ENCODE measurements at regions not wholly inside any gene's neighbourhood (a gene's known extent, or its start where the extent isn't known, plus 50 kb on each side); places are given as distances from the start of the nearest gene placed in this dataset.

DNA sequence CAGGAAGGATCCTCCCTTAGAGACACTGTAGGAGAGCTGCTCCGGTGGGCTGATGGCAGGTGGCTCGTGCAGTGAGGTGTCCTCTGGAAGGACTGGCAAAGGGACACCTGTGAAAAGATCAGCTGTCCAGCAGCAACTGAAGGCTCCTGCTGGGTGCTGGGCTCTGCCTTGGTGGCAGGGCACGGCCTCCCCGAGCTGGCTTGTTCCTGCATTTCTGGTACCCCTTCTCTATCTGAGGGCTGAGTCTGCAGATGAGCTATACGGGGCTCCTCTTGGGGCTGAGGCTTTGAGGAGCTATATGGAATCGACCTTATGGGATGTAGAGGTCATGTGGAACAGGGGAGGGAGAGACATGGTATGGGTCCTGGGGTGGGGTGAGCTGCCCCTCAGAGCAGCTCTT, 875.8 kb downstream of the BRD1 start:
- TF ChIP-seq EP300 (IDR thresholded peaks at IDR 0.05) (no peak), POLR2A (IDR thresholded peaks at IDR 0.05) (no peak)
- TF ChIP-seq, protein P1, sequence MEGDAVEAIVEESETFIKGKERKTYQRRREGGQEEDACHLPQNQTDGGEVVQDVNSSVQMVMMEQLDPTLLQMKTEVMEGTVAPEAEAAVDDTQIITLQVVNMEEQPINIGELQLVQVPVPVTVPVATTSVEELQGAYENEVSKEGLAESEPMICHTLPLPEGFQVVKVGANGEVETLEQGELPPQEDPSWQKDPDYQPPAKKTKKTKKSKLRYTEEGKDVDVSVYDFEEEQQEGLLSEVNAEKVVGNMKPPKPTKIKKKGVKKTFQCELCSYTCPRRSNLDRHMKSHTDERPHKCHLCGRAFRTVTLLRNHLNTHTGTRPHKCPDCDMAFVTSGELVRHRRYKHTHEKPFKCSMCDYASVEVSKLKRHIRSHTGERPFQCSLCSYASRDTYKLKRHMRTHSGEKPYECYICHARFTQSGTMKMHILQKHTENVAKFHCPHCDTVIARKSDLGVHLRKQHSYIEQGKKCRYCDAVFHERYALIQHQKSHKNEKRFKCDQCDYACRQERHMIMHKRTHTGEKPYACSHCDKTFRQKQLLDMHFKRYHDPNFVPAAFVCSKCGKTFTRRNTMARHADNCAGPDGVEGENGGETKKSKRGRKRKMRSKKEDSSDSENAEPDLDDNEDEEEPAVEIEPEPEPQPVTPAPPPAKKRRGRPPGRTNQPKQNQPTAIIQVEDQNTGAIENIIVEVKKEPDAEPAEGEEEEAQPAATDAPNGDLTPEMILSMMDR (IDR thresholded peaks at IDR 0.05) = no peak
- Histone ChIP-seq H3K4me1 (ENCODE audit: insufficient read depth) (no peaks in the 10 kb centered on the region), H3K27me3 (no peaks in the 10 kb centered on the region), H3K27ac (no peak overlapping the region), H3K36me3 (no peaks in the 10 kb centered on the region), H3K9me3 (no peaks in the 10 kb centered on the region), H3K4me3 (no peak overlapping the region)
- 75 to 95% (median 89%) methylated on average over 6 of the region's 6 CpGs for WGBS, 3 donors
- intact Hi-C loops (cut with DNase I) = no loop called here
- DNase-seq = no peak

GRCh38 chr22:48950151-48950915, 877.3 kb downstream of the BRD1 start:
- H3K36me3 ChIP-seq = no peaks in the 10 kb centered on the region
- no peaks in the 10 kb centered on the region for H3K27me3 ChIP-seq
- H3K27ac ChIP-seq = no peak overlapping the region
- DNase-seq = no peak
- H3K9me3 ChIP-seq = no peaks in the 10 kb centered on the region
- no peaks in the 10 kb centered on the region for H3K4me1 ChIP-seq (ENCODE audit: insufficient read depth)
- no peak overlapping the region for H3K4me3 ChIP-seq
- intact Hi-C loops (cut with DNase I) = no loop called here
- 60 to 75% (median 65%) methylated on average over 23 to 27 of the region's 27 CpGs for WGBS, 3 donors
- TF ChIP-seq POLR2A (IDR thresholded peaks at IDR 0.05) (no peak), EP300 (IDR thresholded peaks at IDR 0.05) (no peak)
- TF ChIP-seq, protein P1 (IDR thresholded peaks at IDR 0.05) = no peak

DNA sequence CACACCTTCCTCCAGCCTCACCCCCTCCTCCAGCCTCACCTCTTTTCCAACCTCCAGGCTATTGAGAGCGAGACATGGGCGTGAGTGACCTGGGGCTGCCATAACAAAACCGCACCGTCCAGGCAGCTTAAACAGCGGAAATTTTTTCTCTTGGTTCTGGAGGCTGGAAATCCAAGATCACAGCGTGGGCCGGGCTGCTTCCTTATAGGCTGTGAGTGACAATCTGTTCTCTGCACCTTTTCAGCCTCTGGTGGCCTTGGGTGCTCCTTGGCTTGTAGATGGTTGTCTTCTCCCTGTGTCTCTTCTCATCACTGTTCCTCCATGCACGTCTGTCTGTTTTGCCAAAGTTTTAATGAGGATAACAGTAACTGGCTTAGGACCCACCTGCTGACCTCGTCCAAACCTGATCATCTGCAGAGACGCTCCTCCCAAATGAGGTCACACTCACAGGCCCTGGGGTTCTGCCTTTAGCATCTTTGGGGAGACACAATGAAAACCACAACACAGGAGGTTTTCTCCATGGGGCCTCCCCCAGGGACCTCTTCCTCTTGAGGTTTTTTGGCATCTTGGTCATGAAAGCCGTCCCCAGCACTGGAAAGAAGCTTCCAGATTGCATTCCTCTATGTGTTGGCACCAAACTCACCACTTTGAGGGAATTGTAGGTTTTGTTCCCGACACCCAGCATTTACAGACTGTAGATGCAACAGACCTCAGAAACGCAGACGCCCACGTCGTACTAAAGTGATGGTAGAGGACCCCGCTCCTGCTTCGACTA, 878.1 kb downstream of the BRD1 start:
- Histone ChIP-seq H3K36me3 (no peaks in the 10 kb centered on the region), H3K27me3 (no peaks in the 10 kb centered on the region), H3K4me1 (ENCODE audit: insufficient read depth) (no peaks in the 10 kb centered on the region), H3K9me3 (no peaks in the 10 kb centered on the region), H3K4me3 (no peak overlapping the region), H3K27ac (no peak overlapping the region)
- DNase-seq = no peak
- intact Hi-C loops (cut with DNase I) = no loop called here
- no peak for TF ChIP-seq POLR2A (IDR thresholded peaks at IDR 0.05)
- TF ChIP-seq EP300 (IDR thresholded peaks at IDR 0.05) = no peak
- TF ChIP-seq, protein P1 (IDR thresholded peaks at IDR 0.05) = no peak
- WGBS, 3 donors = 79 to 84% (median 82%) methylated on average over 18 of the region's 18 CpGs

- H3K27me3 ChIP-seq = no peaks in the 10 kb centered on the region
- H3K27ac ChIP-seq = no peak overlapping the region
- no peak for DNase-seq
- no peaks in the 10 kb centered on the region for H3K9me3 ChIP-seq
- TF ChIP-seq POLR2A (IDR thresholded peaks at IDR 0.05) (no peak), EP300 (IDR thresholded peaks at IDR 0.05) (no peak)
- TF ChIP-seq, protein P1 (IDR thresholded peaks at IDR 0.05) = no peak
- 75 to 83% (median 80%) methylated on average over 6 of the region's 6 CpGs for WGBS, 3 donors
- no peaks in the 10 kb centered on the region for H3K36me3 ChIP-seq
- H3K4me3 ChIP-seq = no peak overlapping the region
- no peaks in the 10 kb centered on the region for H3K4me1 ChIP-seq (ENCODE audit: insufficient read depth)
- intact Hi-C loops (cut with DNase I) = no loop called here
Measured at GRCh38 chr22:48948575-48949170, 879.0 kb downstream of the BRD1 start.
